ENCODE measurements at regions not wholly inside any gene's neighbourhood (a gene's known extent, or its start where the extent isn't known, plus 50 kb on each side); places are given as distances from the start of the nearest gene placed in this dataset.

DNA sequence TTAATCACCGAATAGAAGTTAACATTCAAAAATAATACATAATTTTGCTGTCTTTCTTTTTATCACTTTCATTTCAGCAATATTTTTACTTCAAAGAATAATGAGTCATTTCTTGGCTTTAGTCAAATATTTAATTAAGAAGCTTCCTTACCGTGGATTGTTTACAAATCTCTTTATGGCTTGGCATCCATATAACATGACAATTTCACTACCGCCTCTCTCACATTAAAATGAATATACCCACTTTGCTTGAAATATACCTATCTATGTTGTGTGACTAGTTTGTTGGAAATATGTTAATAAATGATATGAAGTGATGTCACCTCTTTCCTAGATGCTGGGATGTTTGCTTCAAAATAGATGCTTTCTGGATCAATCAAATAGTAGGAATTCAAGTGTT is 1203.9 kb downstream of the AMY1C start:
- H4K8ac ChIP-seq (replicated peaks; ENCODE audit: insufficient read length, low read depth, low read length), result no peak overlapping the region
- H3K79me1 ChIP-seq (ENCODE audit: insufficient read depth, low read depth, low read length, poor library complexity, severe bottlenecking), result no peaks in the 10 kb centered on the region
- H3K9me3 Mint-ChIP-seq, result peaks cover 1% of the 10 kb centered on the region in 2 experiments
- H3K4me3 Mint-ChIP-seq, result no peak overlapping the region
- H3K36me3 Mint-ChIP-seq (ENCODE audit: insufficient read depth in 1 of 3, low read depth in 3 of 3), result peaks cover 0 to 2% (median 1%) of the 10 kb centered on the region in 3 experiments; a peak in 3 of 7 replicates
- H3K27me3 ChIP-seq (ENCODE audit: insufficient read depth, low read length), result no peaks in the 10 kb centered on the region
- no peaks in the 10 kb centered on the region for H4K20me1 ChIP-seq (ENCODE audit: control insufficient read depth, insufficient read depth, insufficient read length)
- no peak for DNase-seq
- no peaks in the 10 kb centered on the region for H3K9me3 ChIP-seq (ENCODE audit: control insufficient read depth, low read depth, low read length)
- no peak overlapping the region for H3K27ac ChIP-seq (ENCODE audit: insufficient read length, low read depth, low read length)
- H2BK12ac ChIP-seq (ENCODE audit: insufficient read length, low read depth, low read length), result no peak overlapping the region
- H3K27me3 Mint-ChIP-seq (ENCODE audit: low read depth), result no peaks in the 10 kb centered on the region
- no peaks in the 10 kb centered on the region for H3K79me2 ChIP-seq (ENCODE audit: insufficient read depth, low read length)
- H3K9ac ChIP-seq (ENCODE audit: extremely low read depth, insufficient read length, low read length), result no peak overlapping the region
- TF ChIP-seq, protein P1, sequence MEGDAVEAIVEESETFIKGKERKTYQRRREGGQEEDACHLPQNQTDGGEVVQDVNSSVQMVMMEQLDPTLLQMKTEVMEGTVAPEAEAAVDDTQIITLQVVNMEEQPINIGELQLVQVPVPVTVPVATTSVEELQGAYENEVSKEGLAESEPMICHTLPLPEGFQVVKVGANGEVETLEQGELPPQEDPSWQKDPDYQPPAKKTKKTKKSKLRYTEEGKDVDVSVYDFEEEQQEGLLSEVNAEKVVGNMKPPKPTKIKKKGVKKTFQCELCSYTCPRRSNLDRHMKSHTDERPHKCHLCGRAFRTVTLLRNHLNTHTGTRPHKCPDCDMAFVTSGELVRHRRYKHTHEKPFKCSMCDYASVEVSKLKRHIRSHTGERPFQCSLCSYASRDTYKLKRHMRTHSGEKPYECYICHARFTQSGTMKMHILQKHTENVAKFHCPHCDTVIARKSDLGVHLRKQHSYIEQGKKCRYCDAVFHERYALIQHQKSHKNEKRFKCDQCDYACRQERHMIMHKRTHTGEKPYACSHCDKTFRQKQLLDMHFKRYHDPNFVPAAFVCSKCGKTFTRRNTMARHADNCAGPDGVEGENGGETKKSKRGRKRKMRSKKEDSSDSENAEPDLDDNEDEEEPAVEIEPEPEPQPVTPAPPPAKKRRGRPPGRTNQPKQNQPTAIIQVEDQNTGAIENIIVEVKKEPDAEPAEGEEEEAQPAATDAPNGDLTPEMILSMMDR (conservative IDR thresholded peaks at IDR 0.05), result no peak
- no peak overlapping the region for H3K4me2 ChIP-seq (ENCODE audit: insufficient read depth, insufficient read length, low read length)
- no peaks in the 10 kb centered on the region for H3K23me2 ChIP-seq (ENCODE audit: insufficient read length, low read depth, low read length, poor library complexity, severe bottlenecking)
- H3K14ac ChIP-seq (ENCODE audit: insufficient read depth, low read length), result no peak overlapping the region
- no peak overlapping the region for H3K4ac ChIP-seq (ENCODE audit: low read depth, low read length)
- no peak overlapping the region for H3K27ac Mint-ChIP-seq
- no peak overlapping the region for H2AFZ ChIP-seq (ENCODE audit: low read length)
- H2AK5ac ChIP-seq (ENCODE audit: insufficient read length, low read length), result no peak overlapping the region
- H3T11ph ChIP-seq (ENCODE audit: low read length), result no peak overlapping the region
- no peak overlapping the region for H3K56ac ChIP-seq (ENCODE audit: insufficient read length, low read depth, low read length)
- H2BK15ac ChIP-seq (ENCODE audit: low read depth, low read length), result no peak overlapping the region
- no peak overlapping the region for H4K91ac ChIP-seq (ENCODE audit: insufficient read length, low read depth, low read length)
- no peak overlapping the region for H2BK20ac ChIP-seq (ENCODE audit: low read depth, low read length, poor library complexity, severe bottlenecking)
- H3K18ac ChIP-seq (ENCODE audit: insufficient read length, low read depth, low read length), result no peak overlapping the region
- no CpG with 5 or more reads among the region's 3 CpGs for WGBS (ENCODE audit: extremely low coverage, insufficient read length, low lambda C conversion rate)
- no peaks in the 10 kb centered on the region for H3K4me1 ChIP-seq (ENCODE audit: insufficient read depth, low read length)
- H3K4me1 Mint-ChIP-seq, result peaks cover under 1 to 1% of the 10 kb centered on the region in 2 experiments; a peak in 1 of 4 replicates
- H2BK120ac ChIP-seq (ENCODE audit: low read depth, low read length, poor library complexity, severe bottlenecking), result no peak overlapping the region
- H3K23ac ChIP-seq (ENCODE audit: insufficient read length, low read depth, low read length), result no peak overlapping the region
- H4K5ac ChIP-seq (ENCODE audit: insufficient read length, low read depth, low read length), result no peak overlapping the region
- H2BK5ac ChIP-seq (ENCODE audit: insufficient read length, low read length), result no peak overlapping the region

All from H9 (cell line).